Sigmoid colon (tissue), 6 donors: ENCODE measurements at regions not wholly inside any gene's neighbourhood (a gene's known extent, or its start where the extent isn't known, plus 50 kb on each side); places are given as distances from the start of the nearest gene placed in this dataset.

ENCODE experiments used
- DNase-seq: peaks from one replicate; pipeline ENCODE4 v3.0.0-alpha.2; 2019
- H3K27ac ChIP-seq, 4 donors: fragments of 200-600 bp; sonication (generic); one replicate each; pipeline ENCODE4 v1.5.1; 2016 to 2019; ENCODE audit warnings: mild to moderate bottlenecking in 1 of 4
- H3K27me3 ChIP-seq, 3 donors: fragments of 200-600 bp; sonication (generic); one replicate each; pipeline ENCODE4 v1.5.1; 2019; ENCODE audit warnings: mild to moderate bottlenecking in 1 of 3
- H3K36me3 ChIP-seq, 4 donors: fragments of 200-600 bp; sonication (generic); one replicate each; pipeline ENCODE4 v1.5.1; 2016 to 2019
- H3K4me1 ChIP-seq, 4 donors: fragments of 200-600 bp; sonication (generic); one replicate each; pipeline ENCODE4 v1.5.1; 2017 to 2019
- H3K4me3 ChIP-seq, 4 donors: fragments of 200-600 bp; sonication (generic); one replicate each; pipeline ENCODE4 v1.5.1; 2017 to 2019; ENCODE audit warnings: mild to moderate bottlenecking in 2 of 4, moderate library complexity in 1 of 4
- H3K9me3 ChIP-seq, 4 donors: fragments of 200-600 bp in 3 of 4; sonication (generic) in 3 of 4; one replicate each; pipeline versions ENCODE4 v1.5.1 to v1.6.1; 2013 to 2019
- EP300 ChIP-seq, 4 donors: sonication (generic); formaldehyde crosslinking; IDR thresholded peaks; one replicate each; pipeline ENCODE4 v1.6.1; 2017; ENCODE audit warnings: antibody characterized with exemption in 4 of 4
- POLR2A ChIP-seq, 2 donors: fragments of 450-650 bp; IDR thresholded peaks; one replicate each; pipeline ENCODE4 v1.6.1; 2016; ENCODE audit warnings: antibody characterized with exemption in 2 of 2, mild to moderate bottlenecking in 2 of 2, moderate library complexity in 2 of 2
- POLR2AphosphoS5 ChIP-seq, 4 donors: sonication (generic); formaldehyde crosslinking; IDR thresholded peaks; one replicate each; pipeline ENCODE4 v1.6.1; 2017; ENCODE audit warnings: antibody characterized with exemption in 4 of 4
- WGBS, 2 donors: extraction: QIAGEN DNeasy Blood & Tissue Kit; methylation state at CpG; one replicate each; pipeline ENCODE4 v1.1.7; 2013; 5-methylcytosine and 5-hydroxymethylcytosine counted together
- intact Hi-C: fragments of 100-400 bp; cut with DNase I; formaldehyde crosslinking; loops from one replicate; pipeline ENCODE4 v1.15.1; 2023
- TF ChIP-seq, protein P1 (sequence below), 4 experiments: fragments of 450-650 bp in 3 of 4; fragments of 200-600 bp in 1 of 4; IDR thresholded peaks; one replicate each; pipeline ENCODE4 v1.5.1; 2016 to 2019; ENCODE audit warnings: antibody characterized with exemption in 4 of 4, mild to moderate bottlenecking in 3 of 4, moderate library complexity in 2 of 4
- donor health status: healthy with polysubstance abuse.
- donor health status: healthy.

DNA sequence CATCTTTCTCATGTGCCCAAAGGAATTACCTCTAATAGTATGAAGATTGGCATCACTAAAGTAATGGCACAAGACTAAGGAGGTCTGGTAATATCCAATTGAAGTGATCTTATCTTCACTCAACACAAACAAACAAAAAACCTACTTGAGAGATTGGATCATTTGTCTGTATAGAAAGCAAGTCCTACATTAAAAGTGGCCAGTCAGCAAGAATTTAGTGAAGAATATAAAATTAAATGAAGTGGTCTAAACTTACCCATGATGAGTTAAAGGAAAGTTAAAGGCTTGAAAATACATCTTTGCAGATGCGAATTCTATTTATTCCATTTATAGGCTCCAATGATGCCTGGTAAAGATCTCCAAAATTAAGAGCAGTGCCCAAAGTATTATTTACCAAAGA, 350.3 kb upstream of the PCSK5 start:
- no peak overlapping the region for H3K27ac ChIP-seq
- TF ChIP-seq, protein P1, sequence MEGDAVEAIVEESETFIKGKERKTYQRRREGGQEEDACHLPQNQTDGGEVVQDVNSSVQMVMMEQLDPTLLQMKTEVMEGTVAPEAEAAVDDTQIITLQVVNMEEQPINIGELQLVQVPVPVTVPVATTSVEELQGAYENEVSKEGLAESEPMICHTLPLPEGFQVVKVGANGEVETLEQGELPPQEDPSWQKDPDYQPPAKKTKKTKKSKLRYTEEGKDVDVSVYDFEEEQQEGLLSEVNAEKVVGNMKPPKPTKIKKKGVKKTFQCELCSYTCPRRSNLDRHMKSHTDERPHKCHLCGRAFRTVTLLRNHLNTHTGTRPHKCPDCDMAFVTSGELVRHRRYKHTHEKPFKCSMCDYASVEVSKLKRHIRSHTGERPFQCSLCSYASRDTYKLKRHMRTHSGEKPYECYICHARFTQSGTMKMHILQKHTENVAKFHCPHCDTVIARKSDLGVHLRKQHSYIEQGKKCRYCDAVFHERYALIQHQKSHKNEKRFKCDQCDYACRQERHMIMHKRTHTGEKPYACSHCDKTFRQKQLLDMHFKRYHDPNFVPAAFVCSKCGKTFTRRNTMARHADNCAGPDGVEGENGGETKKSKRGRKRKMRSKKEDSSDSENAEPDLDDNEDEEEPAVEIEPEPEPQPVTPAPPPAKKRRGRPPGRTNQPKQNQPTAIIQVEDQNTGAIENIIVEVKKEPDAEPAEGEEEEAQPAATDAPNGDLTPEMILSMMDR (IDR thresholded peaks at IDR 0.05): no peak
- no peak for TF ChIP-seq EP300 (IDR thresholded peaks at IDR 0.05)
- no peak for TF ChIP-seq POLR2A (IDR thresholded peaks at IDR 0.05)
- no peaks in the 10 kb centered on the region for H3K9me3 ChIP-seq
- H3K4me3 ChIP-seq: no peak overlapping the region
- H3K4me1 ChIP-seq: no peaks in the 10 kb centered on the region
- intact Hi-C loops: no loop called here
- no peak for DNase-seq
- WGBS, 2 donors: 90 to 96% methylated on average over 1 of the region's 1 CpG
- H3K27me3 ChIP-seq: no peaks in the 10 kb centered on the region
- no peaks in the 10 kb centered on the region for H3K36me3 ChIP-seq

DNA sequence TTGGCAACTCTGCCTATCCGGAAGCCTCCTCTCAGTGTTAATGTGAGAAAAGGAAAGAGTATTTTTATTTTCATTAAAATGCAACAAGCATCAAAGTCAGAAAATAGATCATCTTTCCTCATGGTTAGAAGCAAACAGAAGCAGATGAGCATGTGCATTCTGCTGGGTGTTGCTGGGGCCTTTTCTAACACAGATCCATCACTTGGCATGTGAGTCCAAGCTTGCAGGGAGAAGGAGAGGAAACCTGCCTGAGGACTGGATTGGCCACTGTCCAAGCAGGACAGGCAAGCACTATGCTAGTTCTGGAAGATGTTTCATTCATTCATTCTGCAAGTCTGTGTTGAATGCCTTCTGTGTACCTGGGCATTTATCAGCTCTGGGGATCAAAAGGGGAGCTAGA, 348.7 kb upstream of the PCSK5 start:
- TF ChIP-seq, protein P1 (IDR thresholded peaks at IDR 0.05): no peak
- no peak for TF ChIP-seq EP300 (IDR thresholded peaks at IDR 0.05)
- TF ChIP-seq POLR2A (IDR thresholded peaks at IDR 0.05): no peak
- TF ChIP-seq POLR2AphosphoS5 (IDR thresholded peaks at IDR 0.05): no peak
- Histone ChIP-seq H3K4me1 (no peaks in the 10 kb centered on the region), H3K36me3 (no peaks in the 10 kb centered on the region), H3K27ac (no peak overlapping the region), H3K27me3 (no peaks in the 10 kb centered on the region), H3K4me3 (no peak overlapping the region), H3K9me3 (no peaks in the 10 kb centered on the region)
- 89 to 91% methylated on average over 1 of the region's 1 CpG for WGBS, 2 donors
- intact Hi-C loops: no loop called here
- no peak for DNase-seq

DNA sequence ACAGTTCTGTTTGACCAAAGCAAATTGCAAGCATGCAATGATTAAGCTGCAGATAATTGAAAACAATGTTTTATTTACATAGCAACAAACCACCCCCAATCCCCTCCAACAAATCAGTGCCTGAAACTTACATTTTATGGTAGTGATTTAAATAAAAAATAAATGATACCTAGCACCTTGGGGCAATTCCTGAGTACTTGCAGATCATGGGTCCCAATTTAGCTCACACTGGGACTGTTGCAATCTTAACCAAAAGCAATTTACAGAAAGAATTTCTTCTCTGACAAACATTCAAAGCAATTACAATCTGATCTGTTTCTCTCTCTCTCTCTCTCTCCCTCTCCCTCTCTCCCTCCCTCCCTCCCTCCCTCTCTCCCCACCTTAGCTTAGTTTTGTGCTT, 345.7 kb upstream of the PCSK5 start:
- Histone ChIP-seq H3K27ac (no peak overlapping the region), H3K27me3 (no peaks in the 10 kb centered on the region), H3K9me3 (no peaks in the 10 kb centered on the region), H3K4me1 (no peaks in the 10 kb centered on the region), H3K4me3 (no peak overlapping the region), H3K36me3 (no peaks in the 10 kb centered on the region)
- no peak for DNase-seq
- intact Hi-C loops: no loop called here
- TF ChIP-seq POLR2A (IDR thresholded peaks at IDR 0.05) (no peak), EP300 (IDR thresholded peaks at IDR 0.05) (no peak), POLR2AphosphoS5 (IDR thresholded peaks at IDR 0.05) (no peak)
- TF ChIP-seq, protein P1 (IDR thresholded peaks at IDR 0.05): no peak

DNA sequence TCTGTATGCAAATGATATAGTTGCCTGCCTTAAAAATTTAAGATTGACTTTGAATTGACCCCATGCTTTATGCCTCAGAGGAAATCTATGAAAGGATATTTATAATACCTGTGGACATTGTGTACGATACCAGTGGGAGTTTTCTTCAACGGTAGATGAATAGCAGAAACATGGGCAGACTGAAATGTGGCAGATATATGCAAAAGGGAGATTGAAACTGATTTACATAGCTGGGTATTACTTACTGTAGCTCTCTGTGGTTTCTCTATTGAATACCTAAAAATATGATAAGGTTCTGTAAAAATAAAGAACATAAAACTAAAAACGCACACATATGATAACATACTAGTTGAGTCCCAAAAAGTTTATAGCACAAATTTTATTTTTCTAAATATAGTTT, 345.2 kb upstream of the PCSK5 start:
- 52 to 65% methylated on average over 3 of the region's 3 CpGs for WGBS, 2 donors
- no peak overlapping the region for H3K4me3 ChIP-seq
- no peaks in the 10 kb centered on the region for H3K27me3 ChIP-seq
- H3K36me3 ChIP-seq: no peaks in the 10 kb centered on the region
- TF ChIP-seq, protein P1 (IDR thresholded peaks at IDR 0.05): no peak
- TF ChIP-seq POLR2AphosphoS5 (IDR thresholded peaks at IDR 0.05): no peak
- TF ChIP-seq EP300 (IDR thresholded peaks at IDR 0.05): no peak
- TF ChIP-seq POLR2A (IDR thresholded peaks at IDR 0.05): no peak
- H3K4me1 ChIP-seq: no peaks in the 10 kb centered on the region
- H3K9me3 ChIP-seq: no peaks in the 10 kb centered on the region
- no peak overlapping the region for H3K27ac ChIP-seq
- DNase-seq: no peak
- intact Hi-C loops: no loop called here

DNA sequence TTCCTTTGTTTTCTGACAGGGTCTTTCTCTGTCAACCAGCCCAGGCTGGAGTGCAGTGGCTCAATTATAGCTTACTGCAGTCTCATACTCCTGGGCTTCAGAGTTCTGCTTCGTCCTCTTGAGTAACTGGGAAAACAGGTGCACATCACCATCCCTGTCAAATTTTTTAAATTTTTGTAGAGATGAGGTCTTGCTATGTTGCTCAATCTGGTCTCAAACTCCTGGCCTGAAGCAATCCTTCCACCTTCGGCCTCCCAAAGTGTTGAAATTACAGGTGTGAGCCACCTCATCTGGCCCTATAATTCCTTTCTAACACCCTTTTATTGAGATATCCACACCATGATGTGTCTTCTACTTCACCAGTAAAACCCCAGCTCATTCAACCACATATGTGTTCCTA, 341.6 kb upstream of the PCSK5 start:
- H3K4me3 ChIP-seq: no peak overlapping the region
- no peaks in the 10 kb centered on the region for H3K27me3 ChIP-seq
- DNase-seq: no peak
- no peak overlapping the region for H3K27ac ChIP-seq
- no peaks in the 10 kb centered on the region for H3K9me3 ChIP-seq
- H3K4me1 ChIP-seq: no peaks in the 10 kb centered on the region
- TF ChIP-seq, protein P1 (IDR thresholded peaks at IDR 0.05): no peak
- TF ChIP-seq POLR2A (IDR thresholded peaks at IDR 0.05): no peak
- no peak for TF ChIP-seq EP300 (IDR thresholded peaks at IDR 0.05)
- TF ChIP-seq POLR2AphosphoS5 (IDR thresholded peaks at IDR 0.05): no peak
- 92 to 96% methylated on average over 2 of the region's 2 CpGs for WGBS, 2 donors
- intact Hi-C loops: no loop called here
- no peaks in the 10 kb centered on the region for H3K36me3 ChIP-seq
